NCI-H2196 treated with DMSO at 0.1 percent for 48 hours (cell line): ENCODE measurements at regions not wholly inside any gene's neighbourhood (a gene's known extent, or its start where the extent isn't known, plus 50 kb on each side); places are given as distances from the start of the nearest gene placed in this dataset.
"Not testable (repeated sequence)": the region's sequence is repeated elsewhere in the genome, so short reads cannot be mapped to it uniquely, and the experiment has no call there.

Source experiments
- DNase-seq: peaks from one replicate; lab custom pipeline; 2025; ENCODE audit not compliant: unreplicated experiment; lab: John Stamatoyannopoulos, UW

- no peak for DNase-seq
Observed at GRCh38 chr10:43843321-43844101, 194.8 kb upstream of the ZNF32 start.

- no peak for DNase-seq
Observed at GRCh38 chr10:43842496-43842895, 193.8 kb upstream of the ZNF32 start.

- DNase-seq: no peak
Observed at GRCh38 chr10:43842072-43842471, 193.4 kb upstream of the ZNF32 start.

- no peak for DNase-seq
Observed at GRCh38 chr10:43839973-43840372, 191.3 kb upstream of the ZNF32 start.

- DNase-seq: not testable (repeated sequence)
Observed at GRCh38 chr10:43834751-43835150, 186.1 kb upstream of the ZNF32 start.

GRCh38 chr10:43827853-43828252 is 179.2 kb upstream of the ZNF32 start:
- DNase-seq: no peak

- DNase-seq: no peak
Observed at GRCh38 chr10:43825984-43826383, 177.3 kb upstream of the ZNF32 start.

- DNase-seq: no peak
Observed at GRCh38 chr10:43825421-43825820, 176.7 kb upstream of the ZNF32 start.

GRCh38 chr10:43824934-43825333 is 176.3 kb upstream of the ZNF32 start:
- no peak for DNase-seq

GRCh38 chr10:43822631-43823580 is 174.2 kb upstream of the ZNF32 start:
- DNase-seq: no peak

GRCh38 chr10:43821103-43821502 is 172.4 kb upstream of the ZNF32 start:
- no peak for DNase-seq

GRCh38 chr10:43820663-43821062 is 172.0 kb upstream of the ZNF32 start:
- no peak for DNase-seq

- no peak for DNase-seq
Observed at GRCh38 chr10:43819464-43820230, 171.0 kb upstream of the ZNF32 start.

GRCh38 chr10:43818687-43819086 is 170.0 kb upstream of the ZNF32 start:
- no peak for DNase-seq

GRCh38 chr10:43817368-43817767 is 168.7 kb upstream of the ZNF32 start:
- no peak for DNase-seq

- no peak for DNase-seq
Observed at GRCh38 chr10:43816351-43817321, 168.0 kb upstream of the ZNF32 start.

GRCh38 chr10:43815181-43815885 is 166.7 kb upstream of the ZNF32 start:
- no peak for DNase-seq

- DNase-seq: no peak
Observed at GRCh38 chr10:43814663-43815062, 166.0 kb upstream of the ZNF32 start.

GRCh38 chr10:43811871-43812270 is 163.2 kb upstream of the ZNF32 start:
- DNase-seq: no peak
